Gastrocnemius medialis (tissue), 4 donors: ENCODE measurements at regions not wholly inside any gene's neighbourhood (a gene's known extent, or its start where the extent isn't known, plus 50 kb on each side); places are given as distances from the start of the nearest gene placed in this dataset.

Experiments used
- POLR2A ChIP-seq, 2 donors: fragments of 450-650 bp; IDR thresholded peaks; one replicate each; pipeline ENCODE4 v1.6.1; 2017; ENCODE audit warnings: antibody characterized with exemption in 2 of 2, mild to moderate bottlenecking in 2 of 2, moderate library complexity in 2 of 2
- TF ChIP-seq, protein P1 (sequence below), 5 experiments: fragments of 450-650 bp in 3 of 5; fragments of 200-600 bp in 2 of 5; sonication (generic) in 2 of 5; IDR thresholded peaks in 4 of 5; conservative IDR thresholded peaks in 1 of 5; 1 replicate in 4 of 5; 2 replicates in 1 of 5; pipeline ENCODE4 v1.5.1; 2016 to 2019; ENCODE audit warnings: antibody characterized with exemption in 5 of 5, mild to moderate bottlenecking in 3 of 5, moderate library complexity in 3 of 5

DNA sequence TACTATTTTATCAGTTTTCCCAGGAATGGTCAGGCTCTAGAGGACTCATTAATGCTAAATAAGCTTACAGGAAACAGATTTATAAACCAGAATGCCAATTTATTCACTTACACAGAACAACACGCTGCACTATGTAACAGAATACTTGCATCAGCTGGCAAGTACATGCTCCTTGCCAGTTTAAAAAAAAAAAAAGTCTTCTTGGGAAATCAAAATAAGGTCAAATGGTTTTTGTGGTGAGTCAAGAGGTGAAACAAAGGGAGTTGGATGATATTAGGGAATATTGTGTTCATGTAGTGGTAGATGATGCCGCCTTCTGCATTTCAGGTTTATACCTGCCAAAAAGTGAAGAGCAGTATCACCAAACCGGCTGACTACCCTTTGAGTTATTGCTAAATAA lies 1322.1 kb upstream of the ZEB2 start:
- TF ChIP-seq, protein P1, sequence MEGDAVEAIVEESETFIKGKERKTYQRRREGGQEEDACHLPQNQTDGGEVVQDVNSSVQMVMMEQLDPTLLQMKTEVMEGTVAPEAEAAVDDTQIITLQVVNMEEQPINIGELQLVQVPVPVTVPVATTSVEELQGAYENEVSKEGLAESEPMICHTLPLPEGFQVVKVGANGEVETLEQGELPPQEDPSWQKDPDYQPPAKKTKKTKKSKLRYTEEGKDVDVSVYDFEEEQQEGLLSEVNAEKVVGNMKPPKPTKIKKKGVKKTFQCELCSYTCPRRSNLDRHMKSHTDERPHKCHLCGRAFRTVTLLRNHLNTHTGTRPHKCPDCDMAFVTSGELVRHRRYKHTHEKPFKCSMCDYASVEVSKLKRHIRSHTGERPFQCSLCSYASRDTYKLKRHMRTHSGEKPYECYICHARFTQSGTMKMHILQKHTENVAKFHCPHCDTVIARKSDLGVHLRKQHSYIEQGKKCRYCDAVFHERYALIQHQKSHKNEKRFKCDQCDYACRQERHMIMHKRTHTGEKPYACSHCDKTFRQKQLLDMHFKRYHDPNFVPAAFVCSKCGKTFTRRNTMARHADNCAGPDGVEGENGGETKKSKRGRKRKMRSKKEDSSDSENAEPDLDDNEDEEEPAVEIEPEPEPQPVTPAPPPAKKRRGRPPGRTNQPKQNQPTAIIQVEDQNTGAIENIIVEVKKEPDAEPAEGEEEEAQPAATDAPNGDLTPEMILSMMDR (IDR thresholded peaks at IDR 0.05 in 4 of 5, conservative IDR thresholded peaks at IDR 0.05 in 1 of 5) = no peak
- no peak for TF ChIP-seq POLR2A (IDR thresholded peaks at IDR 0.05)
